ENCODE measurements at regions not wholly inside any gene's neighbourhood (a gene's known extent, or its start where the extent isn't known, plus 50 kb on each side); places are given as distances from the start of the nearest gene placed in this dataset.

- H3K27ac ChIP-seq (ENCODE audit: low read length) = no peak overlapping the region
- TF ChIP-seq CTCF (IDR thresholded peaks at IDR 0.05) = no peak
- Mint-ChIP-seq H3K36me3 (no peaks in the 10 kb centered on the region), H3K27ac (no peak overlapping the region), H3K4me3 (no peak overlapping the region), H3K4me1 (no peaks in the 10 kb centered on the region), H3K27me3 (ENCODE audit: low read depth in 2 of 2) (peaks cover 0 to 2% of the 10 kb centered on the region in 2 donors), H3K9me3 (no peaks in the 10 kb centered on the region)
- H3K4me1 ChIP-seq (ENCODE audit: control insufficient read depth, insufficient read depth, low read length) = no peaks in the 10 kb centered on the region
- intact Hi-C loops (cut with micrococcal nuclease) = no loop called here
- WGBS (ENCODE audit: insufficient coverage) = 91% methylated on average over 5 of the region's 5 CpGs
- ATAC-seq (no peak), DNase-seq (no peak)
- H3K36me3 ChIP-seq (ENCODE audit: control insufficient read depth, insufficient read depth, low read length) = no peaks in the 10 kb centered on the region
- H3K9me3 ChIP-seq (ENCODE audit: control insufficient read depth, insufficient read depth, low read length) = no peaks in the 10 kb centered on the region
- no peaks in the 10 kb centered on the region for H3K27me3 ChIP-seq (ENCODE audit: control insufficient read depth, insufficient read depth, low read length)
- H3K4me3 ChIP-seq (ENCODE audit: low read length) = no peak overlapping the region
These were observed 152.5 kb downstream of the MACROH2A1 start for GRCh38 chr5:135246605-135246922.

- WGBS (ENCODE audit: insufficient coverage) = 76% methylated on average over 8 of the region's 8 CpGs
- no peaks in the 10 kb centered on the region for H3K4me1 Mint-ChIP-seq
- H3K36me3 Mint-ChIP-seq = no peaks in the 10 kb centered on the region
- no peaks in the 10 kb centered on the region for H3K9me3 Mint-ChIP-seq
- Histone ChIP-seq H3K36me3 (ENCODE audit: control insufficient read depth, insufficient read depth, low read length) (no peaks in the 10 kb centered on the region), H3K4me1 (ENCODE audit: control insufficient read depth, insufficient read depth, low read length) (no peaks in the 10 kb centered on the region), H3K27me3 (ENCODE audit: control insufficient read depth, insufficient read depth, low read length) (no peaks in the 10 kb centered on the region), H3K27ac (ENCODE audit: low read length) (no peak overlapping the region), H3K4me3 (ENCODE audit: low read length) (no peak overlapping the region), H3K9me3 (ENCODE audit: control insufficient read depth, insufficient read depth, low read length) (no peaks in the 10 kb centered on the region)
- DNase-seq (no peak), ATAC-seq (no peak)
- no peak for TF ChIP-seq CTCF (IDR thresholded peaks at IDR 0.05)
- no peak overlapping the region for H3K27ac Mint-ChIP-seq
- H3K4me3 Mint-ChIP-seq = no peak overlapping the region
- intact Hi-C loops (cut with micrococcal nuclease) = no loop called here
- peaks cover 0 to 2% of the 10 kb centered on the region in 2 donors for H3K27me3 Mint-ChIP-seq (ENCODE audit: low read depth in 2 of 2)
These were observed 153.2 kb downstream of the MACROH2A1 start for GRCh38 chr5:135245521-135246499.

- intact Hi-C loops (cut with micrococcal nuclease) = no loop called here
- Histone ChIP-seq H3K27me3 (ENCODE audit: control insufficient read depth, insufficient read depth, low read length) (no peaks in the 10 kb centered on the region), H3K36me3 (ENCODE audit: control insufficient read depth, insufficient read depth, low read length) (no peaks in the 10 kb centered on the region), H3K27ac (ENCODE audit: low read length) (no peak overlapping the region), H3K4me3 (ENCODE audit: low read length) (no peak overlapping the region), H3K4me1 (ENCODE audit: control insufficient read depth, insufficient read depth, low read length) (no peaks in the 10 kb centered on the region), H3K9me3 (ENCODE audit: control insufficient read depth, insufficient read depth, low read length) (no peaks in the 10 kb centered on the region)
- Mint-ChIP-seq H3K9me3 (no peaks in the 10 kb centered on the region), H3K4me3 (no peak overlapping the region), H3K27me3 (ENCODE audit: low read depth in 2 of 2) (peaks cover 0 to 2% of the 10 kb centered on the region in 2 donors), H3K4me1 (no peaks in the 10 kb centered on the region), H3K27ac (no peak overlapping the region), H3K36me3 (no peaks in the 10 kb centered on the region)
- 94% methylated on average over 3 of the region's 3 CpGs for WGBS (ENCODE audit: insufficient coverage)
- no peak for DNase-seq
- ATAC-seq = no peak
- TF ChIP-seq CTCF (IDR thresholded peaks at IDR 0.05) = no peak
These were observed 154.4 kb downstream of the MACROH2A1 start for GRCh38 chr5:135244620-135245021.
